ENCODE measurements at regions not wholly inside any gene's neighbourhood (a gene's known extent, or its start where the extent isn't known, plus 50 kb on each side); places are given as distances from the start of the nearest gene placed in this dataset.

- TF ChIP-seq ZBTB12 (CRISPR knock-in tag; IDR thresholded peaks at IDR 0.05) = no peak
- no peak for TF ChIP-seq TAF15 (IDR thresholded peaks at IDR 0.05; ENCODE audit: low read depth, low read length)
- TF ChIP-seq ZC3H11A (IDR thresholded peaks at IDR 0.05; ENCODE audit: low read depth, low read length) = no peak
- no peak for TF ChIP-seq TRIM24 (IDR thresholded peaks at IDR 0.05)
- TF ChIP-seq ZNF79 (CRISPR knock-in tag; IDR thresholded peaks at IDR 0.05; ENCODE audit: low read depth) = no peak
- no peak for TF ChIP-seq BDP1 (IDR thresholded peaks at IDR 0.05; ENCODE audit: insufficient read depth, insufficient read length)
- TF ChIP-seq CEBPB (tag; IDR thresholded peaks at IDR 0.05) = no peak
- TF ChIP-seq RUNX1 (IDR thresholded peaks at IDR 0.05; ENCODE audit: low read depth) = no peak
- TF ChIP-seq KAT2B (IDR thresholded peaks at IDR 0.05; ENCODE audit: low read depth, low read length) = no peak
- TF ChIP-seq CREM (IDR thresholded peaks at IDR 0.05; ENCODE audit: low read depth) = peak; percentile 13; the same call in 1 of the 2 replicates
- peak; percentile 72 for TF ChIP-seq ARID4B (CRISPR knock-in tag; IDR thresholded peaks at IDR 0.05)
- no peak for TF ChIP-seq NUFIP1 (IDR thresholded peaks at IDR 0.05; ENCODE audit: partially characterized antibody)
- TF ChIP-seq EP300 (IDR thresholded peaks at IDR 0.05; ENCODE audit: low read length) = no peak
- no peak for TF ChIP-seq YY1 (IDR thresholded peaks at IDR 0.05; ENCODE audit: borderline replicate concordance in 1 of 3, control insufficient read depth in 1 of 3, extremely low read depth in 1 of 3, insufficient read depth in 3 of 3, insufficient read length in 1 of 3, insufficient replicate concordance in 2 of 3, low read depth in 1 of 3, low read length in 2 of 3)
- TF ChIP-seq AFF4 (CRISPR knock-in tag; IDR thresholded peaks at IDR 0.05) = 0 out of 2 replicates have a peak, but pooled peaks have one; percentile 45
- no peak for TF ChIP-seq BCL6 (CRISPR knock-in tag; IDR thresholded peaks at IDR 0.05)
- no peak for TF ChIP-seq PURB (CRISPR knock-in tag; IDR thresholded peaks at IDR 0.05; ENCODE audit: low read depth)
- no peak for TF ChIP-seq E2F1 (CRISPR knock-in tag; IDR thresholded peaks at IDR 0.05)
Measured at GRCh38 chr12:11500188-11500860, 105.0 kb upstream of the PRB2 start (continued).

Data from K562 (cell line).